Uterus (tissue), 3 donors: ENCODE measurements at regions not wholly inside any gene's neighbourhood (a gene's known extent, or its start where the extent isn't known, plus 50 kb on each side); places are given as distances from the start of the nearest gene placed in this dataset.

Experiments
- DNase-seq, 2 donors: peaks; one replicate each; pipeline ENCODE4 v3.0.0-alpha.2; 2019 to 2020
- H3K27ac ChIP-seq, 2 donors: fragments of 200-600 bp; sonication (generic); 1 replicate in 1 of 2; 2 replicates in 1 of 2; pipeline ENCODE4 v1.5.1; 2016 to 2018
- H3K27me3 ChIP-seq, 2 donors: fragments of 200-600 bp; sonication (generic); one replicate each; pipeline ENCODE4 v1.5.1; 2018 to 2019; ENCODE audit warnings: control low read depth in 1 of 2
- H3K36me3 ChIP-seq, 2 donors: fragments of 200-600 bp; sonication (generic); one replicate each; pipeline ENCODE4 v1.5.1; 2019; ENCODE audit warnings: control low read depth in 1 of 2
- H3K4me1 ChIP-seq, 2 donors: fragments of 200-600 bp; sonication (generic); one replicate each; pipeline ENCODE4 v1.5.1; 2018 to 2019; ENCODE audit warnings: control low read depth in 1 of 2
- H3K4me3 ChIP-seq, 2 donors: fragments of 200-600 bp; sonication (generic); 1 replicate in 1 of 2; 2 replicates in 1 of 2; pipeline ENCODE4 v1.5.1; 2018 to 2019; ENCODE audit warnings: mild to moderate bottlenecking in 1 of 2
- H3K9me3 ChIP-seq, 2 donors: fragments of 200-600 bp; sonication (generic); one replicate each; pipeline ENCODE4 v1.5.1; 2019; ENCODE audit warnings: control low read depth in 1 of 2
- CTCF ChIP-seq, 4 experiments: fragments of 200-600 bp in 2 of 4; fragments of 450-650 bp in 2 of 4; sonication (generic) in 2 of 4; IDR thresholded peaks; one replicate each; pipeline ENCODE4 v1.5.1; 2016 to 2019; ENCODE audit warnings: antibody characterized with exemption in 4 of 4, mild to moderate bottlenecking in 2 of 4, moderate library complexity in 1 of 4
- POLR2A ChIP-seq, 2 donors: fragments of 450-650 bp; IDR thresholded peaks; one replicate each; pipeline ENCODE4 v1.6.1; 2016; ENCODE audit warnings: antibody characterized with exemption in 2 of 2, mild to moderate bottlenecking in 1 of 2, moderate library complexity in 1 of 2
- intact Hi-C: fragments of 100-400 bp; cut with DNase I; formaldehyde crosslinking; loops from one replicate; pipeline ENCODE4 v1.15.1; 2023; ENCODE audit warnings: low total_unique reads
- donor health status: DM: yes; HTN: yes; CAD: no.

GRCh38 chr18:77530732-77531131 lies 281.1 kb downstream of the GALR1 start:
- Histone ChIP-seq H3K9me3 (no peaks in the 10 kb centered on the region), H3K36me3 (no peaks in the 10 kb centered on the region), H3K4me1 (no peaks in the 10 kb centered on the region), H3K4me3 (no peak overlapping the region), H3K27ac (no peak overlapping the region), H3K27me3 (no peaks in the 10 kb centered on the region)
- DNase-seq, result no peak
- intact Hi-C loops, result no loop called here
- TF ChIP-seq POLR2A (IDR thresholded peaks at IDR 0.05) (no peak), CTCF (IDR thresholded peaks at IDR 0.05) (no peak)

GRCh38 chr18:77539860-77540259 lies 290.2 kb downstream of the GALR1 start:
- TF ChIP-seq CTCF (IDR thresholded peaks at IDR 0.05) (no peak), POLR2A (IDR thresholded peaks at IDR 0.05) (no peak)
- Histone ChIP-seq H3K4me1 (no peaks in the 10 kb centered on the region), H3K36me3 (no peaks in the 10 kb centered on the region), H3K27ac (no peak overlapping the region), H3K9me3 (no peaks in the 10 kb centered on the region), H3K4me3 (no peak overlapping the region), H3K27me3 (no peaks in the 10 kb centered on the region)
- DNase-seq, result no peak
- intact Hi-C loops, result no loop called here

GRCh38 chr18:77544792-77545191 lies 295.1 kb downstream of the GALR1 start:
- DNase-seq, result no peak
- H3K36me3 ChIP-seq, result no peaks in the 10 kb centered on the region
- no peaks in the 10 kb centered on the region for H3K27me3 ChIP-seq
- H3K9me3 ChIP-seq, result no peaks in the 10 kb centered on the region
- no peaks in the 10 kb centered on the region for H3K4me1 ChIP-seq
- no peak overlapping the region for H3K27ac ChIP-seq
- no peak for TF ChIP-seq POLR2A (IDR thresholded peaks at IDR 0.05)
- TF ChIP-seq CTCF (IDR thresholded peaks at IDR 0.05), result no peak
- H3K4me3 ChIP-seq, result no peak overlapping the region
- intact Hi-C loops, result no loop called here

- intact Hi-C loops, result no loop called here
- Histone ChIP-seq H3K27me3 (no peaks in the 10 kb centered on the region), H3K4me3 (no peak overlapping the region), H3K36me3 (no peaks in the 10 kb centered on the region), H3K4me1 (no peaks in the 10 kb centered on the region), H3K9me3 (no peaks in the 10 kb centered on the region), H3K27ac (no peak overlapping the region)
- DNase-seq, result peak; percentile 40 to 62
- TF ChIP-seq CTCF (IDR thresholded peaks at IDR 0.05) (no peak), POLR2A (IDR thresholded peaks at IDR 0.05) (no peak)
Observed at GRCh38 chr18:77547757-77548156, 298.1 kb downstream of the GALR1 start.

- H3K9me3 ChIP-seq, result no peaks in the 10 kb centered on the region
- H3K4me3 ChIP-seq, result no peak overlapping the region
- intact Hi-C loops, result no loop called here
- TF ChIP-seq CTCF (IDR thresholded peaks at IDR 0.05), result no peak
- no peak for TF ChIP-seq POLR2A (IDR thresholded peaks at IDR 0.05)
- no peak overlapping the region for H3K27ac ChIP-seq
- no peaks in the 10 kb centered on the region for H3K4me1 ChIP-seq
- no peaks in the 10 kb centered on the region for H3K36me3 ChIP-seq
- no peaks in the 10 kb centered on the region for H3K27me3 ChIP-seq
- DNase-seq, result no peak
Observed at GRCh38 chr18:77548790-77549420, 299.3 kb downstream of the GALR1 start.
